HG03066 (cell line): ENCODE measurements at regions not wholly inside any gene's neighbourhood (a gene's known extent, or its start where the extent isn't known, plus 50 kb on each side); places are given as distances from the start of the nearest gene placed in this dataset.

Source experiments
- ATAC-seq: cut with Tn5 transposase; IDR thresholded peaks from one replicate; pipeline ENCODE4 v1.9.1; 2021; ENCODE audit warnings: low read depth; ENCODE audit not compliant: unreplicated experiment

DNA sequence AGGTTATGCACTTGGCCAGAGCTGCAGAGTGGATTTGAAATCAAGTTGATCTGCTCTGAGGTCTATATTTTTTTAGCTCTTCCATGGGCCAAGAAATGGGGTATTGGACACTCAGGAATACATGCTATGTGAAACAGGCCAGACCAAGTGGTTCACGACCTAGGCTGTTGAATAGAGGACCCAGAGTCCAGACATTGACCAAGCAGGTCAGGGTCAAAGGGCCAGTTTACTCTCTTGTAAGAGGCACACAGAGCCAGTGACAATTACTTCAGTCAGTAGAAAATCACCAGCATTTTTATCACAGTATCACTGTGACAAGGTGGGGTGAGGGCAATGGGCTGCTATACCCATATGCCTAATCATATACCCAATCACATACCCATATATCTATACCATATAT is 320.6 kb upstream of the RORA start:
- ATAC-seq, result no peak

DNA sequence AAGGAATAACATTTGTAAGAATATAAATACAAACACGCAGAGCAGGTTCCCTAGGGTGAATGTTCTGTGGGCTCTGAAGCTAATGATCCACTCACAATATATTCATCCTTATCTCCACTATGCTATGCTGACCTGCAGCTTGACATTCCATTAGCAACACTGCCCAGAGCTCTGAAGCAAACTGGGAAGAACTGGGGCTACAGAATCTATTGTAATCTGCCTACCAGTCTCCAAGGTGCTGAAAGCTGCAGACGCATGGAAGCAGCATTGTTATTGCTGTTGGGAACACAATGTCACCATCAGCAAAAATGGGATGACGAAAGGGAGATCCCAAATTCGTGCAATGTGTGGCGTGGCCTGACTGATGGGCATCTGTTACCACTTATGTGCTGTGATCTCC is 316.7 kb upstream of the RORA start:
- ATAC-seq, result no peak

DNA sequence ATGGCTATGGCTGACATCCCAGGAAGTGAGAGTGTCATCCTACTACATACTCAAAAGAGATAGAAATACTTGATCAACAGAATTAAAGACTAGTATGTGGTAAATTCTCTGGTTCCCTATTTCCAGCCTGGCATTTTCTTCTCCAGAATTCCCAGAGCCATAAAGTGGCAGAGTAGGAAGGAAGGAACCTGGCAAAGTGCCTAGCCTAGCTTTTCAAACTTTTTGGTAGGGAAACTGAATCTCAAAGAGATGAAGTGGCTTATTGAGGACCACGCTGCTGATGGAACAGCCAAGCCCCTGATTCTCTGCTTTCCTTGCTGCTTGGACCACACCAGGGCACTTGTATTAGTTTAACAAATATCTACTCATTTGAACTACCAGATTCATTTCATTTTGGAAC is 312.4 kb upstream of the RORA start:
- ATAC-seq, result no peak

DNA sequence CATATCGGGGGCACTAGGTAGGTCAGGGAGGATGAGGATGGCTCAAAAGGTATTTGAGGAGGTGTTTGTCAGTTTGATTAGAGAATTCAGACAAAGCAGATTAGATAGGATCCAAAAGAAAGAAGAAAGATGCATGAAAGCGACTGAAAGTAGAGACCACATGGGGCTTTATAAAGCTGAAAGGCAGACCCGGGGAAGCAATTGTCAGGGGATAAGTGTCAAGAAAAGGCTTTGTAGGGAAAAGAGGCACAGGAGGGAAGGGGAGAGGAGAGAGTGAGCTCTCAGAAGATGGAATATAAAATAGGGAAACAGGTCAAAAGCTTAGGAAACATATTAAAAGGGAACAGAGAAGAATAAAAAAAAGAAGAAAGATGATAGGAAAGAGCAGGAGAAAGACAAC is 308.2 kb upstream of the RORA start:
- no peak for ATAC-seq

DNA sequence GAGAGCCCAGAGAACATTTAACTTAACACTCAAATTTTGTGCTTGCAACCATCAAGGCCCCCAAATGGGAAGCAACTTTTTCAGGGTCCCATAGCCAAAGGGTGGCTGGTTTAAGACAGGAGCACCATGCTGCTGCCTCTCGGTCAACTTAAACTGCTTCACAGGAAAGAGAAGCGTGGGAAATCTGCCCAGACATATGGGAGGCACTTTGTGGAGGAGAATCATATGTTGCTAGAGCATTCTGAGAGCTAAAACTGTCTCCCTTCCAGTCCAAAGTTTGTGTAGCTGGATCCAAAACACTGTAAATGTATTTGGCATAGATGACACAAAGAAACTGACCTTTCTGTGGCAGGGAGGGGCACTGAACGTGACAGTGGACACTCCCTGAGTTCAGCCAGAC is 305.9 kb upstream of the RORA start:
- no peak for ATAC-seq

DNA sequence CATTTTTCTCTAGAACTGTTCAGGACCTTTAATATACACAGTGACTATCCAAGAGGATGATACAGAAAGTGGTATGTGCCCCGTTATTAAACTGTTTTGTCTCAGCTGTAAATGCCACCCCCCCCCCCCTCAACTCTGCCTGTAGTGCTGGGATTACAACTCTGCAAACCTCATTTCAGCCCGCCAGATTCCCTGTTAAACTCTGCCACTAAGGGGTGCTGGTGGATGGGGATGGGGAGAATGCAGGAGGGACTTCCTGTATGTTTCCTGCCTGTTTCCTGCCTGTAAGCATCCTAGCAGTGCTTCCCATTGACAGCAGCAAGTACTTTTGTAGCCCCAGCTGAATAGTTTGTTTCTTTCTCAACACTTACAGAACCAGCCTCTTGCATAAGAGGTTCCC is 301.7 kb upstream of the RORA start:
- no peak for ATAC-seq

DNA sequence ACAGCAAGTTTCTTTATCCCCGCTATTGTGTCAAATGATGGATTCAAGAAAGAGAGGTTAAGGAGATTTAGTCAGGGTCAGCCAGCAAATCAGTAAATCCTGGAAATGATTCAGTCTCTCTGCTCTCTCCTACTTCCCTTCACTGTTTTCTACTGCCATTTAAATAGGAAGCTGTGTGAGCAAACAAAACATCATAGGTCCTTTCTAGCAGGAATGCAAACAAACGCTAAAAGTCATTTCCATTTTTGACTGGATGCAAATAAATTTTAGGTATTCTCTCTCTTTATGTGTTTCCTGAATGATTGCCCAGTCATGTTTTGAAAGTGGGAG is 299.4 kb upstream of the RORA start:
- ATAC-seq, result no peak

DNA sequence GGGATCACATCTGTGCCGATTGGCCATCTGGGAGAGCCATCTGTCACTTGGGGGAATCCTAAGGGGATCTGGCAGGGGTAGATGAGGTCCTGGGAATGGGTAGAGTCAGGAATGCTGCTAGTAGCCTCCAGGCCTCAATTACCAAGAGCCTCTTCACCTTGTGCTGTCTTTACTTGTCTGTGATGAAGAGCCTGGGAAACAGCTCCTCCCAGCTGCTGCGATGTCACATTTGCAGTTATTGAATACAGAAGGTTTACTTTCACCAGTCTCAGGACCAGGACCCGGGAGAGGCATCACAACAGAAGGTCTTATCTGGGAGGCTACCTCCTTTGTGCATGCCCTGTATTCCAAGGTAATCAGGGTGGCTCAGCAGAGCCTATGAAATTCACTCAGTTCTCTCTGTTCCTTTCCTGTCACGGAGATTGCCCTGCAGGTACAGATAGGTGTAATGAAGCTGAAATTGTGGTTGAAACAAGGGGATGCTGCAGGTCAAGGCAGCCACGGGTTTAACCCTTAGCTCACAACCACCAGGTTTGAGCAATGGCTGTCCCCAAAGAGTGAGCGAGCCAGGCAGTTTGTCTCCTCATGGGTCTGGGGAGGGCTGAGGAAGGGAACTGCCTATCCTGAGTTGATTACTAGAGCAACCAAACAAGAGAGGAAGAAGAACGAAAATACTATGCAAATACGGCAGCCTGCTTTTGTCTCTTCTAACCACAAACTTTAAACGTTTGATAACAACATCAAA is 298.9 kb upstream of the RORA start:
- ATAC-seq, result no peak

DNA sequence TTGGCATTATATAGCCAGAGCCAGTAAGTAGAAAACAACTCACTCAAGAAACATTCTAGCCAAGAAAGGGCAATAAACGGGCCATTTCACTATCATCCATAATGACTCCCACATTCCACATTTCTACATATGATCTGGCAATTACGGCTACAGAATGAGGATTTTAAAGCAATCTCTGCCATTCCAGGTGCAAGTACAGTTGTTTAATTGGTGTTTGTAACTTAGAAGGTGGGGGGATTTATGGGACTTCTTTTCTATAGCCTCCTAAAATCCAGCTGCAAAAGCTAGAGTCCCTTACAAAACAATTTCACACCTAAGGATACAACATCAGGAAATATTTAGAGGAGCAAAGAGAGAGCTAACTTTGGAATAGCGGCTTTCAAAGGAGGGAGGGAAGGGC is 295.4 kb upstream of the RORA start:
- ATAC-seq, result no peak

DNA sequence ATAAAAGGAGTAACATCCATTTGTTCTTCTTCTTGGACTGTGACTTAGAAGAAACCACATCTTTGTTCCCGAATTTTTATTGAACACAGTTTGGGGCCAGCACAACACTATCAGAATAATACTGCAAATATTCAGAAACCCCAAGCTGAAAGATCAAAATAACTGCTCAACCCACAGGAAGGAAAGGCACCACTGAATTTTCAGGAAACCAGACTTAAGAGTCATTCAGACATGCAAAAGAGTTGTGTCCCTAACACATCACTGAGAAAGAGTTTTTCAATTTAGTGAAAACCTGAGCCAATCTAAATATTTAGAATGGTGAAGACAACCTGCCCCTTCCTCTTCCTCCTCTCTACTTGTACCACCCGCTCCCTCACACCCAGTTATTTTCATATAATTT is 295.0 kb upstream of the RORA start:
- ATAC-seq, result no peak

DNA sequence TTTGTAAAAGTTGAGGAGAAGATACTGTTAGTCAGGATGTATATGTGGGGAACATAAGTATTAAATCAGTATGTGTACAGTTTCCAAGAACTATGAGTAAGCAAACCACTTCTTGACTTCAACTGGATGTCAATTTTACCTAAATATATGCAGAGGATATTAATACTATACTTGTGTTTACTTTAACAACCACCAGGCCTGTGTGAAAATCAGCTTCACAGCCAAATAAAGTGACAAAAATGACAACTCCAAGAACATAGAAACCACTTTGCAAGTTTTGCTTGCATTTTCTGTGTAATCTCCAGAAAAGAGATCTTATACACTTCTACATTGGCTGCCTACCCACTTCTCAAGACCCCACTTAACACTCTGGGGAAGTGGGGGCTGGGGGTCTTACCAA is 293.3 kb upstream of the RORA start:
- ATAC-seq, result no peak

DNA sequence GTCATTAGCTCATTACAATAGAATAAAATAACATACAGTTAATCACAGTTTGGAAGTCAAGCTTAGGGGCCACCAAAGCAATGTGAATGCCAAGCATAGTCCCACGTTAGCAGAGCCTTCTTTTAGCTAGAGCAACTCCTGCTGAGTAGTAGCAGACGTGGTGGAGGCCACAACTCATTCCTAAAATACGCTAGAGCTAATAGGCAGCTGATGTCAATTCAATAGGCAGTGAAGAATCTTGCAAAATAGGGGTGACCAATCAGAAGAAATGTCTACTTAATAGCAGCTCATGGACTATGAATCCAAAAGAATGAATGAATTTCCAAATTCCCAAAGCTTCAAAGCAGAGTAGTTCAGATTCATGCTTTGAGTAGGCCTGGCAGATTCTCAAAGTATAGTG is 292.9 kb upstream of the RORA start:
- no peak for ATAC-seq

DNA sequence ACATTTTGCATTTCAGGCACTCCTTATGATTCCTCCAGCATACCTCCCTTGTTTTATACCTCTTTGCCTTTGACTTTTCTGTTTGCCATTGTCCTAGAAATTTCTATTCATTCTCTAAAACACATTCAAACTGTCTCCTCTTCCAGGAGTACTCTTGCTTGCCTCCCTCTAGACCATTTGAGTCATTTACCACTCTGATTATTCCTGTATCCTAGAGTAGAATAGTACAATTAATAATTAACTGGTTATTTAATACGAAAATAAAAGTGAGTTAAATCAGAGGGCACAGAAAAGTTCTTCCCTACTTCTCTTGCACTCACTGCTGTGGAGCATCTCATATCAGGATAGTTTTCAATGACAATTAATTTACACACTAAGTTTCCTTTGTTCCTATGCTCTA is 290.2 kb upstream of the RORA start:
- ATAC-seq, result no peak

DNA sequence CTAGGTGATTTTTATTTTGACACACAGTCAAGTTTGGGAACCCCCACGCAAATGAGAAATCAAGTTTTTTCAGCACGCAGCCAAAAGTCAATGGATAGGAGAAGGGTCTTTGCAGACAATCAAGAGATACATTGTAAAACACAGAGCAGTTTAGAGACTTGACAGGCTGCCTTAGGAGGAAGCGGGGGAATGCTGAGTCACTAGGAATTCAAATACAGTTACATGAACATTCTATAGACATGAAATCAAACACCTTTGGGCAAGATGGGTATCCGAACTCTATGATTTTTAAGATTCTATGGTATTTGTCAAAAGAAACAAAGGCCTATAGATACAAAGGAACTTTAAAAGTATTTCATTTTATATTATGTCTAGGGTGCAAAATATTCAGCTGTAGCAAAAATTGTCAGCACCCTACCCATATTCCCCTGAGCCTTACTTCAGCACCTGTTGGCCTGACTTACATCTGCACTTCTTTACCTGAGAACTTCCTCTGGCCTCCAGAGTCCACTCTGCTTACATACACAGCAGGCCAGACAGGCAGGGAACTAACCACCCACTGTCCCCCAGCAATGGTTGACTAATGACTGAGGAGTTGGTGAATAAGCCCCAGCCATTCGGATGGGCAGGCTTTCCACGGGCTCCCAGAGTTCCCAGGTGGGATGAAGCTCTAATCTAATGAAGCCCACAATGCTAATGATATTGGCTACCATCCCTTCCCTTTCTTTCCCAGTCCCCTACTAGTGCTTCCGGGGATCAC is 289.3 kb upstream of the RORA start:
- ATAC-seq, result no peak

DNA sequence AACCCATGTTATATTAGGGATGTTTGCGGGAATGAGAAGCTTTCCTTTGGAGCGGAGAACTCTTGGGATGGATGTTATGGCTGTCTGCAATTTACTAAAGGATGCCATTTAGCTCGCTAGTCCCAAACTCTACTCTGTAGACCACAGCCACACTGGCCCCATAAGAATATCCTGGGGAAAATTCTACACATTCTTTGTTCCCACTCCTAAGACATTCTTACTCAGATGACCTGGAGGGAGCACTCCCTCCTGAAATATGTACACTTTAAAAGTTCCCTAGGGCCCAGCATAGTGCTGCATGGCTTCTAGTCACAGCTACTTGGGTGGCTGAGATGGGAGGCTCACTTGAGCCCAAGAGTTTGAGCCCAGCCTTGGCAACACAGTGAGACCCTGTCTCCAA is 288.7 kb upstream of the RORA start:
- no peak for ATAC-seq

DNA sequence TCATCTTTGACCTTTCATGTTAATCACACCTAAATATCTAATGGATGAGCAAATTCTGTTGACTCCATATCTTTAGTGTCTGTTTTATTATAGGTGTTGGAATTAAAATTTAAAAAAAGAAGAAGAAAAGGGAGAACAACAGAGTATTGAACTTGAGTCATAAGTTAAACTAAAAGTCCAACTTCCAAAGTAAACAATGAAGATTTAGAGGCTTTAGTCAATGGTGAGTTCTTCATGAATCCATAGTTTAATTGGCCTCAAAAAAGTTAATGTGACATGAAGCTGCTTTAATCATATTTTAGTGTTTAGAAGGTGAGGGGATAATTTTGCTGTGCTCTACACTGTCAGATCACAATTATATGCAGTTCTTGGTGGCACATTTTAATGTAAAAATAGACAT is 288.2 kb upstream of the RORA start:
- no peak for ATAC-seq

DNA sequence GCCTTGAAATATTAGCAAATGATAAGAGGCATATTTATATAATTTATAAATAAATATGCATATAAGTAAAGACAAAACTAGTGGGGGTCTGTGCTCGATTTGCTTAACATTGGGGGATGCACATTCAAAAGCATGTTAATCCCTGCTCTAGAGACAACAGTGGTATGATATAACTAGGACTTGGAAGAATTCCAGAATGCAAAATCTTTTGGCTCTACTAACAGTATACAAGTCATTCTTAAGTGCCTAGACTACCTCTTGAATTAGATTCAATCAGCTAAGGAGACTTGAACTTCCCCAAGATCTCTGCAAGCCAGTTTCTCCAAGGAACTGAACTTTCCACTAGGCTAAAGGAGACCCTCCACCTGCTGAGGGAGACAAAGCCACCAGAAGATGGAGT is 282.7 kb upstream of the RORA start:
- no peak for ATAC-seq

DNA sequence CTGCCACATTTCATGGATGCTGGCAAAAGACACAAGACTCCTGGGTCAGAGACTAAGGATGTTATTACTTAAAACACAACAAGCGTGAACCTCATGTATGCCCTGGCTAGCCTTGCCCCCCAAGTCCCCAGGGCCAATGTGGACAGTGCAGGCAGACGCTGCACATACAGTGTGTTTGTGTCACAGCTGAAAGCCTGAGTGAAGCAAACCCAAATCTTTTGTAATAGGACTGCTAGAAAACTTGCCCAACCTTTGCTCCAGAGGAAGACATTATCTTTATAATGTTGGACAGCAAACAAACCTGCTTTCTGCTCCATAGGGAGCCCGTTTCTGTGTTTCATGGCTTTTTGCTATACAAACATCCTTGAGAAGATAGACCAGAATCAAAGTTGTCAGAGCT is 282.0 kb upstream of the RORA start:
- no peak for ATAC-seq

DNA sequence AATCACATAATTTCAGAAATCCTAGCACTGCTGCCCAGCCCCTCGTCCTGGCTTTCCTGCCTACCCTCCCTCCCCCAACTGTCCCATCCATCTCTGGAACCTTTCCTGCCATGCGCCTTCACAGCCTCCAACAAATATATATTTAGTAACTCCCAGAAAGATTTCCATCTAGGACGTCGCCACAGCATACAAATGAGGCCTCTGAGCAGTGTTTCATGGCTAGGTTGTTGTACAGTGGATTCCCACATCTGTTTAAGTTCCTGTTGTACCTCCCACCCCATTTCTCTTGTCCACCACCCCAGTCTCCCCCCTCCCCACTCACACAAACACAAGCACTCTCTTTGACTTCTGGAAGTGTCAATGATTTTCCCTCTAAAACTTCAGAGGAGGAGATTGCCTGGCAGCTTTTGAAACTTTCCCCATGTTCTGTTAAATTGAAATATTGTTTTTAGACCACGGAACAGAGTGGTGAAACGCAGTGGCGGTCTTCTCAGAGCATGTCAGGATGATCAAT is 280.3 kb upstream of the RORA start:
- no peak for ATAC-seq

DNA sequence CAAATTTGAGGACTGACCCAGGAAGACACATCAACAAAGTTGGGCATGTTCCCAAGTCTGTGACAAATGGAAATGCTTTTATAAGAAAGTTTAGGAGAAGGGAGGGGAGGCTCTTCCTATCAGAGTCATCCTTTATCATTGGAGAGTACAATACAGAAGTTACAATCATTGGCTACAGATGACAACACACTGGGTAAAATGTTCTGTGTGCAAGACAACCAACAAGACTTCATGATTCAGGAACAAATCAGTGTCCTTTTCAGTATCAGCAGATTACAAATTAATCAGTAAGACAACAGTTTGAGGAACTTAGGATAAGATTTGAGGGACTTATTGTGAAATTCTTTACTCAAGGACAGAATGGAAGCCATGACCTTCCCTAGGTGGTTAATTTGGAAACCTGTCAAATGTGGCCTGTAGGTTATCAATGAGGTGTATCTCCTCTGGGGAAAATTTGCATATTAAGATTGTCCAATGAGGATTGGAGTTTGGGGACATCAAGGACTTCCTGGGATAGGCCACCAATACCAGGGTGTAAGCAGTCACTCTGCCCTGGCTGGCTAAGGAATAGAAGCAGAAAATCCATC is 274.4 kb upstream of the RORA start:
- ATAC-seq, result no peak

DNA sequence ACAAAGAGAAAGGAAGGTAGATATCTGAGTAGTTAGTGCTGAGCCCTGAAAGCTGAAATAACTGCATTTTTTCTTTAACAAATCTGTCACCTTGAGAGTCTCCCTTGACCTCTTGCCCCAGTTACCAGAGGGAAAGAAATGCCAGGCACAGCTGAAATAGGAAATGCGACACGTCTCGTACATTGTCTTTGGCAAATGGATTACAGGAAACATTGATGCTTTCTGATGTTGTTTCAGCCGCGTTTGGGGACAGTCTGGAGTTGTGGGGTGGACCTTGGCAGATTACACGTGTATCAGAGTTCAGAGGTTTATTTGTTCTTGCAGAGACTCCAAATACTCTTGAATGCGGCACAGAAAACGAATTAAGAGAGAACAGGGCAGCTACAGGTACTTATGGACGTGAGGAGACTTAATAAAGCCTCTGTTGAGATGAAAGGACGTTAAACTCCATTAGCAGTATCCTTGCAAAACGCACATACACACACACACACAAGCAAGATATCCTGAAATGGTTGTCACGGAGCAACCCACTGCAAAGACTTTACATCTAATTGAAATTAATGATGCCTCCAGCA is 272.8 kb upstream of the RORA start:
- ATAC-seq, result no peak
